ENCODE measurements at regions not wholly inside any gene's neighbourhood (a gene's known extent, or its start where the extent isn't known, plus 50 kb on each side); places are given as distances from the start of the nearest gene placed in this dataset.

GRCh38 chr21:17976691-17977090, 157.5 kb upstream of the C21orf91 start:
- no peak for DNase-seq

GRCh38 chr21:17976139-17976538, 157.0 kb upstream of the C21orf91 start:
- no peak for DNase-seq

- DNase-seq = no peak
Observed at GRCh38 chr21:17967319-17967718, 148.2 kb upstream of the C21orf91 start.

GRCh38 chr21:17964716-17965115, 145.6 kb upstream of the C21orf91 start:
- DNase-seq = no peak

- no peak for DNase-seq
Observed at GRCh38 chr21:17964199-17964598, 145.0 kb upstream of the C21orf91 start.

- DNase-seq = no peak
Observed at GRCh38 chr21:17950591-17950990, 131.4 kb upstream of the C21orf91 start.

- no peak for DNase-seq
Observed at GRCh38 chr21:17949421-17949820, 130.3 kb upstream of the C21orf91 start.

GRCh38 chr21:17947531-17947930, 128.4 kb upstream of the C21orf91 start:
- no peak for DNase-seq

- no peak for DNase-seq
Observed at GRCh38 chr21:17931080-17931479, 111.9 kb upstream of the C21orf91 start.

GRCh38 chr21:17930093-17930492, 110.9 kb upstream of the C21orf91 start:
- no peak for DNase-seq

- DNase-seq = no peak
Observed at GRCh38 chr21:17929510-17929909, 110.4 kb upstream of the C21orf91 start.

GRCh38 chr21:17925899-17926298, 106.7 kb upstream of the C21orf91 start:
- no peak for DNase-seq

GRCh38 chr21:17925000-17925610, 105.9 kb upstream of the C21orf91 start:
- peak; percentile 46 for DNase-seq

GRCh38 chr21:17921579-17922530, 102.7 kb upstream of the C21orf91 start:
- DNase-seq = no peak

- no peak for DNase-seq
Observed at GRCh38 chr21:17915976-17916375, 96.8 kb upstream of the C21orf91 start.

GRCh38 chr21:17911628-17912027, 92.5 kb upstream of the C21orf91 start:
- DNase-seq = no peak

GRCh38 chr21:17903929-17904639, 84.9 kb upstream of the C21orf91 start:
- no peak for DNase-seq

- DNase-seq = peak; percentile 10
Observed at GRCh38 chr21:17903029-17903806, 84.1 kb upstream of the C21orf91 start.

- no peak for DNase-seq
Observed at GRCh38 chr21:17901458-17902079, 82.4 kb upstream of the C21orf91 start.

GRCh38 chr21:17900990-17901385, 81.8 kb upstream of the C21orf91 start:
- no peak for DNase-seq

- no peak for DNase-seq
Observed at GRCh38 chr21:17900281-17900989, 81.3 kb upstream of the C21orf91 start.

- no peak for DNase-seq
Observed at GRCh38 chr21:17889171-17889570, 70.0 kb upstream of the C21orf91 start.
